ENCODE measurements at regions not wholly inside any gene's neighbourhood (a gene's known extent, or its start where the extent isn't known, plus 50 kb on each side); places are given as distances from the start of the nearest gene placed in this dataset.

- TF ChIP-seq POLR2A (IDR thresholded peaks at IDR 0.05) (no peak), CTCF (IDR thresholded peaks at IDR 0.05) (no peak), EP300 (IDR thresholded peaks at IDR 0.05) (no peak)
Observed at GRCh38 chr5:85340790-85341189, 956.1 kb upstream of the EDIL3 start.
